Activated naive CD8-positive, alpha-beta T cell treated with anti-CD3 and anti-CD28 coated beads for 36 hours (primary cell): ENCODE measurements at regions not wholly inside any gene's neighbourhood (a gene's known extent, or its start where the extent isn't known, plus 50 kb on each side); places are given as distances from the start of the nearest gene placed in this dataset.

Source experiments
- DNase-seq: peaks from one replicate; pipeline ENCODE4 v3.0.0; 2021
- H3K27ac Mint-ChIP-seq: one replicate; pipeline ENCODE4 v1.8.0; 2022; ENCODE audit warnings: mild to moderate bottlenecking, moderate library complexity, mixed read lengths
- H3K27me3 Mint-ChIP-seq: one replicate; pipeline ENCODE4 v1.8.0; 2022; ENCODE audit warnings: mild to moderate bottlenecking, mixed read lengths
- H3K36me3 Mint-ChIP-seq: one replicate; pipeline ENCODE4 v1.8.0; 2021; ENCODE audit warnings: mild to moderate bottlenecking, mixed read lengths
- H3K4me1 Mint-ChIP-seq: one replicate; pipeline ENCODE4 v1.8.0; 2021; ENCODE audit warnings: mixed read lengths
- H3K4me3 Mint-ChIP-seq: one replicate; pipeline ENCODE4 v1.8.0; 2022; ENCODE audit warnings: mild to moderate bottlenecking, moderate library complexity, mixed read lengths
- H3K9me3 Mint-ChIP-seq: one replicate; pipeline ENCODE4 v1.8.0; 2022; ENCODE audit warnings: mixed read lengths

GRCh38 chr21:27739187-27739586 lies 772.3 kb upstream of the ADAMTS5 start:
- H3K9me3 Mint-ChIP-seq: peaks cover 5% of the 10 kb centered on the region
- no peak overlapping the region for H3K27ac Mint-ChIP-seq
- DNase-seq: no peak
- no peaks in the 10 kb centered on the region for H3K4me1 Mint-ChIP-seq
- H3K36me3 Mint-ChIP-seq: no peaks in the 10 kb centered on the region
- H3K4me3 Mint-ChIP-seq: no peak overlapping the region
- H3K27me3 Mint-ChIP-seq: no peaks in the 10 kb centered on the region

- Mint-ChIP-seq H3K9me3 (peaks cover 6% of the 10 kb centered on the region), H3K36me3 (no peaks in the 10 kb centered on the region), H3K4me1 (no peaks in the 10 kb centered on the region), H3K27me3 (no peaks in the 10 kb centered on the region), H3K4me3 (no peak overlapping the region), H3K27ac (no peak overlapping the region)
- DNase-seq: no peak
Observed at GRCh38 chr21:27735699-27736098, 768.8 kb upstream of the ADAMTS5 start.

GRCh38 chr21:27734146-27734545 lies 767.3 kb upstream of the ADAMTS5 start:
- H3K9me3 Mint-ChIP-seq: peaks cover 6% of the 10 kb centered on the region
- H3K4me1 Mint-ChIP-seq: no peaks in the 10 kb centered on the region
- DNase-seq: no peak
- no peaks in the 10 kb centered on the region for H3K27me3 Mint-ChIP-seq
- no peak overlapping the region for H3K27ac Mint-ChIP-seq
- H3K4me3 Mint-ChIP-seq: no peak overlapping the region
- H3K36me3 Mint-ChIP-seq: no peaks in the 10 kb centered on the region

GRCh38 chr21:27725916-27726315 lies 759.0 kb upstream of the ADAMTS5 start:
- Mint-ChIP-seq H3K27ac (no peak overlapping the region), H3K9me3 (peaks cover 1% of the 10 kb centered on the region), H3K36me3 (no peaks in the 10 kb centered on the region), H3K27me3 (no peaks in the 10 kb centered on the region), H3K4me1 (no peaks in the 10 kb centered on the region), H3K4me3 (no peak overlapping the region)
- DNase-seq: no peak

- DNase-seq: no peak
- no peak overlapping the region for H3K27ac Mint-ChIP-seq
Observed at GRCh38 chr21:27722095-27722494, 755.2 kb upstream of the ADAMTS5 start.

GRCh38 chr21:27721675-27722074 lies 754.8 kb upstream of the ADAMTS5 start:
- Mint-ChIP-seq H3K27me3 (no peaks in the 10 kb centered on the region), H3K4me1 (no peaks in the 10 kb centered on the region), H3K36me3 (no peaks in the 10 kb centered on the region), H3K4me3 (no peak overlapping the region), H3K27ac (no peak overlapping the region), H3K9me3 (peaks cover 1% of the 10 kb centered on the region)
- no peak for DNase-seq

More at GRCh38 chr21:27722095-27722494, 755.2 kb upstream of the ADAMTS5 start:
- Mint-ChIP-seq H3K4me1 (no peaks in the 10 kb centered on the region), H3K27me3 (no peaks in the 10 kb centered on the region), H3K9me3 (peaks cover 1% of the 10 kb centered on the region), H3K36me3 (no peaks in the 10 kb centered on the region), H3K4me3 (no peak overlapping the region)

GRCh38 chr21:27719226-27719625 lies 752.3 kb upstream of the ADAMTS5 start:
- Mint-ChIP-seq H3K9me3 (peaks cover 1% of the 10 kb centered on the region), H3K27me3 (no peaks in the 10 kb centered on the region), H3K4me1 (no peaks in the 10 kb centered on the region), H3K4me3 (no peak overlapping the region), H3K27ac (no peak overlapping the region), H3K36me3 (no peaks in the 10 kb centered on the region)
- DNase-seq: no peak

- Mint-ChIP-seq H3K4me3 (no peak overlapping the region), H3K27me3 (no peaks in the 10 kb centered on the region), H3K9me3 (no peaks in the 10 kb centered on the region), H3K27ac (no peak overlapping the region), H3K4me1 (no peaks in the 10 kb centered on the region), H3K36me3 (no peaks in the 10 kb centered on the region)
- DNase-seq: no peak
Observed at GRCh38 chr21:27715131-27715530, 748.2 kb upstream of the ADAMTS5 start.

- no peak for DNase-seq
- no peak overlapping the region for H3K27ac Mint-ChIP-seq
- no peaks in the 10 kb centered on the region for H3K4me1 Mint-ChIP-seq
- H3K27me3 Mint-ChIP-seq: no peaks in the 10 kb centered on the region
- H3K9me3 Mint-ChIP-seq: no peaks in the 10 kb centered on the region
- no peak overlapping the region for H3K4me3 Mint-ChIP-seq
- H3K36me3 Mint-ChIP-seq: no peaks in the 10 kb centered on the region
Observed at GRCh38 chr21:27713154-27714109, 746.5 kb upstream of the ADAMTS5 start.

GRCh38 chr21:27704567-27705166 lies 737.8 kb upstream of the ADAMTS5 start:
- Mint-ChIP-seq H3K36me3 (no peaks in the 10 kb centered on the region), H3K4me1 (no peaks in the 10 kb centered on the region), H3K27ac (no peak overlapping the region), H3K4me3 (no peak overlapping the region), H3K27me3 (peaks cover 3% of the 10 kb centered on the region), H3K9me3 (no peaks in the 10 kb centered on the region)
- DNase-seq: no peak

GRCh38 chr21:27703791-27704190 lies 736.9 kb upstream of the ADAMTS5 start:
- Mint-ChIP-seq H3K36me3 (no peaks in the 10 kb centered on the region), H3K27me3 (peaks cover 3% of the 10 kb centered on the region)

GRCh38 chr21:27700974-27701614 lies 734.2 kb upstream of the ADAMTS5 start:
- H3K4me3 Mint-ChIP-seq: no peak overlapping the region
- no peaks in the 10 kb centered on the region for H3K4me1 Mint-ChIP-seq
- no peaks in the 10 kb centered on the region for H3K9me3 Mint-ChIP-seq
- peaks cover 9% of the 10 kb centered on the region for H3K27me3 Mint-ChIP-seq
- H3K27ac Mint-ChIP-seq: no peak overlapping the region
- H3K36me3 Mint-ChIP-seq: no peaks in the 10 kb centered on the region
- DNase-seq: peak; percentile 51

More at GRCh38 chr21:27703791-27704190, 736.9 kb upstream of the ADAMTS5 start:
- no peak for DNase-seq
- no peak overlapping the region for H3K27ac Mint-ChIP-seq
- no peaks in the 10 kb centered on the region for H3K9me3 Mint-ChIP-seq
- no peaks in the 10 kb centered on the region for H3K4me1 Mint-ChIP-seq
- no peak overlapping the region for H3K4me3 Mint-ChIP-seq

- Mint-ChIP-seq H3K4me1 (no peaks in the 10 kb centered on the region), H3K27me3 (peaks cover 19% of the 10 kb centered on the region), H3K9me3 (no peaks in the 10 kb centered on the region), H3K36me3 (no peaks in the 10 kb centered on the region), H3K4me3 (no peak overlapping the region), H3K27ac (no peak overlapping the region)
- no peak for DNase-seq
Observed at GRCh38 chr21:27695246-27695645, 728.4 kb upstream of the ADAMTS5 start.

- H3K9me3 Mint-ChIP-seq: no peaks in the 10 kb centered on the region
- H3K27me3 Mint-ChIP-seq: peaks cover 16% of the 10 kb centered on the region
- no peak overlapping the region for H3K27ac Mint-ChIP-seq
- H3K36me3 Mint-ChIP-seq: no peaks in the 10 kb centered on the region
- no peak for DNase-seq
- no peaks in the 10 kb centered on the region for H3K4me1 Mint-ChIP-seq
- no peak overlapping the region for H3K4me3 Mint-ChIP-seq
Observed at GRCh38 chr21:27694667-27695066, 727.8 kb upstream of the ADAMTS5 start.

GRCh38 chr21:27693376-27693775 lies 726.5 kb upstream of the ADAMTS5 start:
- H3K9me3 Mint-ChIP-seq: no peaks in the 10 kb centered on the region
- DNase-seq: no peak
- no peak overlapping the region for H3K27ac Mint-ChIP-seq
- no peaks in the 10 kb centered on the region for H3K36me3 Mint-ChIP-seq
- no peaks in the 10 kb centered on the region for H3K4me1 Mint-ChIP-seq
- H3K27me3 Mint-ChIP-seq: peaks cover 16% of the 10 kb centered on the region
- H3K4me3 Mint-ChIP-seq: no peak overlapping the region
